Pulmonary artery endothelial cell (primary cell): ENCODE measurements at regions not wholly inside any gene's neighbourhood (a gene's known extent, or its start where the extent isn't known, plus 50 kb on each side); places are given as distances from the start of the nearest gene placed in this dataset.

Source experiments
- DNase-seq: peaks from one replicate; pipeline ENCODE4 v3.0.0-alpha.2; 2011; ENCODE audit warnings: low read depth, low spot score

- no peak for DNase-seq
These were observed 50.8 kb upstream of the NAV2 start for GRCh38 chr11:19661827-19662226.

- DNase-seq = no peak
These were observed 52.6 kb upstream of the NAV2 start for GRCh38 chr11:19660076-19660475.

DNA sequence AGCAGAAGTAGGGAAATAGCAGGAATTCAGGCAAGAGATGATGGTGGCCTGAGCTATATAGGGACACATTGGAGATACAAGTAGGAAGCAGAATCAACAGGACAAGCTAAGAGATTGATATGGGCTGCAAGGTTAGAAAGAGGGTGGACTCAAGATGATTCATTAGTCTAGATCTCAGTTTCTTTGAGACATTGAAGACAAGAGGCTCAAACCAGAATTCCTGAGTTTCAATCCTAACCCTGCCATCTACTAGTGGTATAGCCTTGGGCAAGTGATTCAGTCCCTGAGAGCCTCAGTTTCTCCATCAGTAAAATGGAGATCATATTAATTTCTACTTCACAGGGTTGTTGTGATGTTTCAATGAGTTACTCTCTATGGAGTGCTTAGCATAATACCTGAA is 53.1 kb upstream of the NAV2 start:
- DNase-seq = no peak

DNA sequence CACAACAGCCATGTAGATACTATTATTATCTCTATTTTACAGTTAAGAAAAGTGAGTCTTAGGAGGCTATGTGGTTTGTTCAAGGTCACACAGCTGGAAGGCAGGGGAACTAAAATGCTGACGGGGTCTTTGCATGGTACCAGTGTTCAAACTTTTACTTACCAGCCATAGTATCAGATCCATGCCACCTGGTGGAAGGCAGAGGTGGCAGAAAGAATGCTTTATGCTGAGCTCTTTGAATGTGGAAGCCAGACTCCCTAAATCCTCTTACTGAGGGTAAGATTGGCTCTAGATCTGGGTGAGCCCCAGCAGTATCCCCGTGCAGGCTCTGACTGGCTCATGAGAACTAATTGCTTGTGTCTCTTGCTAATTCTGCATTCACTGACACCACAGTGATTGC is 54.3 kb upstream of the NAV2 start:
- DNase-seq = no peak

DNA sequence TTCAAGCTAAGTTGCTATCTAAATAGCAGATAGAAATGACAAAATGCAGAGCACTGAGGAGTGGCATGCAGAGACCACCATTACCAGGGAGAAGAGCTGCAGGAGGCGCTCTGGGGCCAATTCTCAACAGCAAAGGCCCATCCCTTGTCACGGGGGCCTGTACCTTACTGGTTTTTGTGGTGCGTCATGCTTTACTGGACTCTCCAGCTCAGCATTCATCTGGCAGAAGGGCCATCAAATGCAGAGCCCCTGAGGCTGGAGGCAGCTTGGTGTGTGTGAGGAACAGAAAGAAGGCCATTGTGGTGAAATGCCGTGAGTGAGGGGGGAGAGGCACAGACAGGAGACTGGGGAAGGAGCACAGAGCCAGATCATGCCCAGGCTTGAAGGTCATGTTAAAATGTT is 56.5 kb upstream of the NAV2 start:
- DNase-seq = no peak

DNA sequence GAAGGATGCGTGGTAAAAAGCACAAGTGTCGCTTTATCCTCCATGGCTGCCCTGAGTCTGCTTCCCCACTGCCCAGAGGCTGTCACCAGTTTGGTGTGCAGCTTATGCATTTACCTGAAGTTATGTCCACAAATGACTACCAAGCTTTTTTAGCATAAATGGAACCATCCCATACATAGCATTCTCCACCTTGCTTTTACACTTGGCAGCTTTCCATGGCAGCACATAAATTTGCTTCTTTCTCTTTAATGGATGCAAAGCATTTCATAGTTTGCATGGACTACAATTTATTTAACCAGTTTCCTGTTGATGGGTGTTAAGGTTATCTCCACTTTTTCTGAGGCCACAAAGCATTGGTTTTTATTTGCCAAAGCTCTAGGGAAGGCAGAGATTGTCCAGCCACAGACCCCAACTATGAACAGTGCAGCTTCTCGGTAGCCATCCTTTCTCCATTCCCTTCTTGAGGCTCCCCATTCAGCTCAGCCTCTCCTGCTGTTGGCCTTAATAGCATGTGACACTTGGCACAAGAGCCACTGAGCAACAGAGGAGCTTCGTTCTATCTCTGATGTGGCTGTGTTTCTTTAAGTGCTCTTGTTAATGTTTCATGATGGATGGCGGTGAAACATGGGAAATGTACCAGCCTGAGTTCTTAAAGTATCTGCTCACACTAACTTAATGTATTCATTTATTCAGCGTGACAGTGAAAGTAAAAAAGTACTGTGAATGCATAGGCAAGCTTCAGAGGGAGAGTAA is 59.8 kb upstream of the NAV2 start:
- no peak for DNase-seq

GRCh38 chr11:19651653-19652052 is 61.0 kb upstream of the NAV2 start:
- DNase-seq = no peak

GRCh38 chr11:19651028-19651427 is 61.6 kb upstream of the NAV2 start:
- no peak for DNase-seq

DNA sequence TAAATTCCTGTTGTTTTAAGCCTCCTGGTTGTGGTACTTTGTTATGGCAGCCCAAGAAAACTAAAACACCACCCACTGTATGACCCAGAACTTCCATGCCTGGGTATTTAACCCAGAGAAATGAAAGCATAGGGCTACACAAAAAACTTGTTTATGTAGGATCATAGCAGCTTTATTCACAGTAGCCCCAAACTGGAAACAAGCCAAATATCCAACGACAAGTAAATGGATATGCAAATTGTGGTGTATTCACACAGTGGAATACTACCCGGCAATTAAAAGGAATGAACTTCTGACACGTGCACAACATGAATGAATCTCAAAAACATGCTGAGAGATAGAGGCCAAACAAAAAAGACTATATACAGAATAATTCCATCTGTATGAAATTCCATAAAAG is 62.2 kb upstream of the NAV2 start:
- DNase-seq = no peak

- DNase-seq = no peak
These were observed 62.9 kb upstream of the NAV2 start for GRCh38 chr11:19649751-19650150.

DNA sequence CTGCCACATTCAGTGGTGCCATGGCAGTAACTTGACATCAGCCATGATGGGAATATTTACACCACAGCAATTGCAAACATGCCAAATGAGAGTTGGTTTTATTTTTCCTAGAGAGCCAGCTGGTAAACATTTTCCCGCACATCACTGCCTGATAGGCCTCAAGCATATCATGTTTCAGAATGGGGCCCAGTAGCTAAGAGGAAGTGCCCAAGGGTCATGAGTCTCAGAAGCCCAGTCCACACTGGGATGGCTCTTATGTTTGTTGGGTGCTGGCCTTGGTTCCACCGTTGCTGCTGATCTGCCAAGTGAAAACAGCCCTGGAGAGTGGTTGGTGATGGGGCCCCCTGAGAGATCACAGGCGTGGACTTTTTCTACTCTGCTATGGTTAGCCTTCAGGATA is 64.3 kb upstream of the NAV2 start:
- no peak for DNase-seq

DNA sequence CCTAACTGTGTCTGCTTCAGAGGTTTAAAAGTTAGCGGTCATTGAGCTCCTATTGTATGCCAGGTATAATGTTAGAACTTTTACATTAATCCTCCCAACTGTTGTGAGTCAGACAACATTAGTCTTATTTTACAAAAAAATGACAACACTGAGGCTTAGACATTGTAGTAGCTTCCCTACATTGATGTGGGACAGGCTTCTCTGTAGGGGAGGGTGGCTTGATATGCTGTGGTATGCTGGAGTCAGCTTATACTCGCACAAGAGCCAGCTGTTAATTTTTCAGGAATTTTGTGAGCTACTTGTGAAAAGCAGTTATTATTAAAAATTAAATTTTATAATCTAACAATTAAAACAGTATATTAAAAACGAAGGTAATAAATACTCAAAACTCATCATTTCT is 64.8 kb upstream of the NAV2 start:
- DNase-seq = no peak

- no peak for DNase-seq
These were observed 65.7 kb upstream of the NAV2 start for GRCh38 chr11:19646921-19647320.

DNA sequence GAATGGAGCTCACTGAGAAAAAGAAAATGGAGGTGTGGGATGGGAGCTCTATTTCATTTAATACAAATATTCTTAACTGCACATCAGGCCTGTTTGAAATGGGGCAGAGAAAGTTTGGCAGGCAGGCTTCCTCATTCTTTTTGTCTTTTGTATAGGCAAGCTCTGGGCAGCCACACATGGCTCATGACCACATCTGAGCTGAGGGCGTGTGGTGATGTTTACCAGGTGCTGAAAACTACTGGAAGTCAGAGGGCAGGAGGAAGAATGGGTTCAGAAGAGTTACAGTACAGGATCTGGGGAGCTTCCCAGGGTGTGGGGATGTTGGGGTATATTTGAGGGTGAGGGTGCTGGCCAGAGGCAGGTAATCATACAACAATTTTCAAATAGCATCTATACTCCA is 66.3 kb upstream of the NAV2 start:
- no peak for DNase-seq

- DNase-seq = no peak
These were observed 68.3 kb upstream of the NAV2 start for GRCh38 chr11:19644316-19644715.

GRCh38 chr11:19642185-19643158 is 70.2 kb upstream of the NAV2 start:
- DNase-seq = no peak

- DNase-seq = no peak
These were observed 73.0 kb upstream of the NAV2 start for GRCh38 chr11:19639603-19640105.

DNA sequence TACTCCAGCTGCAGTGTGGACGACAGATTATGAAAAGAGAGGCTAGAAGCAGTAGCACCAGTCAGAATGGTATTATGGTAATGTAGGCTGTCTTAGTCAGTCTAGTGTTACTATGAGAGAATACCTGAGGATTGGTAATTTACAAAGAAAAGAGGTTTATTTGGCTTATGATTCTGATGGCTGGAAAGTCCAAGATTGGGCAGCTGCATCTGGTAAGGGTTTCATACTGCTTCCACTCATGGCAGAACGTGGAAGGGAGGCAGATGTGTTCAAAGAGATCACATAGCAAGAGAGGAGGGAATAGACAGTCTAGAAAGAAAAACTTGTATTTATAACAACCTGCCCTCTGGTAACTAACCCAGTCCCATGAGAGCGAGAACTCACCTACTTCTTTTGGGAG is 77.3 kb upstream of the NAV2 start:
- no peak for DNase-seq

GRCh38 chr11:19633276-19633675 is 79.4 kb upstream of the NAV2 start:
- no peak for DNase-seq

DNA sequence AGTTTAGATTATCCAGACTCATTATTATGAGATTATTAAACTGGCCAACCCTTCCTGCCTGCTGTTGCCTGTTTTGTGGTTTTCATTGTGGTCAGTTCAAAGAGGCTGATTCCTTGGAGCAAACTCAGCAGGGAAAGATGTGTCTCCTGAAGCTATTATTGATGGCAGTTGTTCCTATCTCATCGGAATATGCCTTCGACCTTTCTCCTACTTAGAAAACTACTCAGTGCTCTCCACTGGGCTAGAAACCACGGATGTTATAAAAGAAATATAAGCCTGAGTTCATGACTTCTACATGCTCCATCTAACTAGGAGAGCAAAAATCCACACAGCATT is 80.2 kb upstream of the NAV2 start:
- no peak for DNase-seq

DNA sequence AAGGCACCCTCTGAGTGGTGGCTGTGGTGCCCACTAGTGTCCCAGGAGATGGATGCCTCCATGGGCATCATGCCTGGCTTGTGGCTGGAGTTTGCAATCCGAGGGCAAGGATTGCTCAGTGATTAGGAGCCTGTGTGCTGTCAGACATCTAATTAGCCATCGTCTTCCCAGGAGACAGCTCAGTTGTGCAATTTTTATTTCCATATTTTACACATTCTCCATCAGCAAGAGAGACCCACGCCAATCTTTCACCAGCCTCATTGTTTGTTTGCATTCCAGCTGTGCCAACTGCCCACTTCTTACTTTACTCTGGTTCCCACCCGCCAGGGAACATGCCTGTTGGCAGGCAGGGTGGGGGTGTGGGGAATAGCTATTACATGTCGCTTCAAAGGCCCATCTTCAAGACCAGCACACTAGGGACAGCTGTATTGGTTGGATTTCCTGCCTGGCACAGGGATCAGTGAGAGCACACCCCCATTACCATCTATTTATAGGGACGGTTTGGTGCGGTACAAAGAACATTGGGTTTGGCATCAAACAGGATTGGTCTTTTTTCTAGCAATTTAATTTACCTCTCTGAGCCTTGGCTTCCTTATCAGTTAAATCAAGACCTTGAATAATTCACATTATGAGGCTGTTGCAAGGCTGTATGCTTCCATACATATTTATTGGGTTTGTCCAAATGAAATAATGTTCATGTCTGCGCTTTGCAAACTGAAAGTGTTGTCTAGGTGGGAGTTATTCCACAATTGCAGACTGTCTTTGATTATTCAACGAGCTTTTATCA is 80.7 kb upstream of the NAV2 start:
- no peak for DNase-seq

DNA sequence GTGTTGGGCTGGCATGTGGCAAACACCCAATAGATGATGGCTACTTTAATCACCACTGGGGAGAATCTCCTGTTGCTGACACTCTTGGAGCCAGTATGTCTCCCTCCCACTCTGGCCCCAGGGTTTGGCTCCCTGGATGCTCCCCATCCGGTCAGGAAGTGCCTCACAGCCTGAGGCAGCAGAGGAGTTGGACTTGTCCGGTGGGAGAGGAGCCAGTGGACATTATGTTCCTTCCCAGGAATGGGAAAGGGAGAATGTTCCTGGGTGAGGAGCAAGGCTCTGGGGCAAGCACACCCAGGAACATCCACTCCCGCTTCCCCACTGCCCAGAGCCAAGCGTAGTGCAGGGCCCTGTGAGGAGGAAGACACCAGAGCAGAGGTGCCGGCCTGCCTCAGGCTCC is 84.6 kb upstream of the NAV2 start:
- DNase-seq = peak; percentile 41
